GM20000 (cell line): ENCODE measurements at regions not wholly inside any gene's neighbourhood (a gene's known extent, or its start where the extent isn't known, plus 50 kb on each side); places are given as distances from the start of the nearest gene placed in this dataset.

Experiments
- DNase-seq: peaks from one replicate; pipeline ENCODE4 v3.0.0; 2012; ENCODE audit warnings: low spot score
- TF ChIP-seq, protein P1 (sequence below): IDR thresholded peaks from 2 replicates; pipeline ENCODE4 v1.5.1; 2012; ENCODE audit warnings: mild to moderate bottlenecking, control low read depth; ENCODE audit errors: extremely low read depth, missing control alignments

DNA sequence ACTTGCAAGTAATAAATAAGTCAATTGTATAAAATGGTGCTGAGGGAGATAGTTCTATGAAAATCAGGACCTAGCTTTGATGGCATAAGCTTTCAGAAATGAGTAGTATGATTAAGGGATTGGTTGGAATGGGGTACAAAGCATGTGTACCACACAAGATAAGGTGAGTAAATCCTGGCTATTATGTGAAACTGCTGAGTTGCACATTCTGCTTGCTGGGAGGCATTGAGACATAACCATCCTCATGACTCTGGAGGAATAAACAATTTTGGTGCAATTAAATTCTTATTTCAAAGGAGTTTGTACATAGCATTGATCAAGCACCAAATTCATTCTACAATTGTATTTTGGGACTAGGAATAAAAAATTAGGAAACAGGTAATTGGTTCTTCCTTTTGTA, 755.2 kb upstream of the ACO1 start:
- TF ChIP-seq, protein P1, sequence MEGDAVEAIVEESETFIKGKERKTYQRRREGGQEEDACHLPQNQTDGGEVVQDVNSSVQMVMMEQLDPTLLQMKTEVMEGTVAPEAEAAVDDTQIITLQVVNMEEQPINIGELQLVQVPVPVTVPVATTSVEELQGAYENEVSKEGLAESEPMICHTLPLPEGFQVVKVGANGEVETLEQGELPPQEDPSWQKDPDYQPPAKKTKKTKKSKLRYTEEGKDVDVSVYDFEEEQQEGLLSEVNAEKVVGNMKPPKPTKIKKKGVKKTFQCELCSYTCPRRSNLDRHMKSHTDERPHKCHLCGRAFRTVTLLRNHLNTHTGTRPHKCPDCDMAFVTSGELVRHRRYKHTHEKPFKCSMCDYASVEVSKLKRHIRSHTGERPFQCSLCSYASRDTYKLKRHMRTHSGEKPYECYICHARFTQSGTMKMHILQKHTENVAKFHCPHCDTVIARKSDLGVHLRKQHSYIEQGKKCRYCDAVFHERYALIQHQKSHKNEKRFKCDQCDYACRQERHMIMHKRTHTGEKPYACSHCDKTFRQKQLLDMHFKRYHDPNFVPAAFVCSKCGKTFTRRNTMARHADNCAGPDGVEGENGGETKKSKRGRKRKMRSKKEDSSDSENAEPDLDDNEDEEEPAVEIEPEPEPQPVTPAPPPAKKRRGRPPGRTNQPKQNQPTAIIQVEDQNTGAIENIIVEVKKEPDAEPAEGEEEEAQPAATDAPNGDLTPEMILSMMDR: no peak

DNA sequence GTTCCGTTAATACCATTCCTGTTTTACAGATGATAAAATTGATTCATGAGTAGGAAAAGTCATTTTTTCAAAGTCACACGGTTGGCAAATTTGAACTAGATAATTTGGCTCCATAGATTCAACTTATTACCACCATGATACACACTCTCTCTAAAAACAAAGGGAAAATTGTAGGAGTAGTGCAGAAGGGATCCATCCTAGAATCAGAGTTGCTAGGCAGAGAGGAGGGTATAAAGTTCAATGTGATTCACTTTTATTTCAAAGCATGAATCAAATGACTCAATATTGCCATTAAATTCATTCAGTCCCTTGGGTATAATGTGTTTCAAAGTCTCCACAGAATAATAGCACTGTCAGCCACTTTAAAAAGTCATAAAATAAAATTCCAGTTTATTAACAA, 747.2 kb upstream of the ACO1 start:
- DNase-seq: no peak
- TF ChIP-seq, protein P1: no peak

More for the DNA sequence above, 755.2 kb upstream of the ACO1 start:
- DNase-seq: no peak

DNA sequence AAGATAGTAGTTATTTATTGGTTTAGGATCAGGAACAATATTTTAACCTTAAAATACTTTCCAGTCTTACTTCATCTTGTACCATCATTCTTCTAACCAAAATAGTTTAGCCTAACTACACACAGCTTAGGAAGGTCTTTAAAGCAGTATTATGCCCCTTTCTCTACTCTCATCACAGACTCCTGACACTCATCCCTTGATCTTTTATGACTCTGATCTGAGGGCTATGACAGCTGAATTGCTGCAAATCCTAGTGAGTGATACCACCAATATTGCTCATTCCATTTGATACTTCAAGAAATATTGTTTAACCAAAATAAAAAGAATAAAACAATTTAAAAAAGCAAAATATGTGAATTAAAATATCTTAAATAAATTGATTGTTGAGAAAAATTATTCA, 746.6 kb upstream of the ACO1 start:
- TF ChIP-seq, protein P1: no peak
- no peak for DNase-seq

DNA sequence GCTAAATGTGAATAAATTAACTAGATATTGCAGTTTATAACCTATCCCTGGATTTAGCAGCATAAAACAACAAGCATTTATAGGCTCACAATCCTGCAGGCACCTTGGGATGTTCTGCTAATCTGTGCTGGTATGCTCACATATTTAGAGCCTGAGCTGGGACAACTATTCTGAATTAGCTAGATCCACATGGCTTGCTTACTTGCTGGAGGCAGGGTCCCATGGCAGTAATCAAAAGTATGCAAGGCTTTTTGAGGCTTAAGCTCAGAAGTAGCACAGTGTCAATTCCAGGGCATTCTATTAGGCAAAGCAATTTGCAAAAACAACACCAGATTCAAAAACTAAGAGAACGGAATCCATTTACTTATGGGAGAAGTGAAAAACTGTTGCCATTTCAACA, 745.0 kb upstream of the ACO1 start:
- no peak for DNase-seq
- TF ChIP-seq, protein P1: no peak

DNA sequence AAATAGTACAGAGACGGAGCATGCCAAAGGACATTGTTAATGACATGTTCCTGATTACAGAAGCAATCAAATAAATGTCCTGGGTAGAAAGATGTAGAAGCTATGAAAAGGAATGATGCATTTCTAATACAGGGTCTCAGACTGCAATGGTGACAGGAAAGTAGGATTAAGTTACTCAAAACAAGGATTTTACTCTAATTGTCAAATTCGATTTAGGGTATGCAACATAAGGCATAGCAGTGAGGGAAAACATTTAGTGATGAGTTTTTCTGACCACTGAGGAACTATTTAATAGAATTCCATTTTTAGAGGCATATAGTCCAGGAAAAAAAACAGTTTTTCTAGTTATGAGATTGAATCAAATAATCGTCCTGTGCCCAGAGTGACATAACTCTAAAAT, 715.1 kb upstream of the ACO1 start:
- DNase-seq: no peak
- TF ChIP-seq, protein P1: no peak

DNA sequence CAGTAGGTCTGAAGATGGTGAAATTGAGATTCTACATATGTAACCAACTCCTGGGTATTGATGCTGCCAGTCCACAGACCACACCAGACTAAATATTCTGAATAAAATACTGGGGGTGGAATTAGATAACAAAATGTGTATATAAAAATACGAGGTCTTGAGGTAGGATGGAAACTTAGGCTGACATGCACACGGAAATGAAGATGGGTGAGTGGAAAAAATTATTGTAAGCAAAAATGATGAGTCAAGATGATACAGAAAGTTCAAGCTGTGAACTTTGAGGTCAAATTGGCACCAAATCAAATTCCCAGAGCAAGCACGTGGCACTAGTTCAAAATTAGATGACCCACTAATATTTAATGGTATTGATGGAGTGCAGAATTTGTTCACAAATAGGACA, 713.4 kb upstream of the ACO1 start:
- no peak for DNase-seq

DNA sequence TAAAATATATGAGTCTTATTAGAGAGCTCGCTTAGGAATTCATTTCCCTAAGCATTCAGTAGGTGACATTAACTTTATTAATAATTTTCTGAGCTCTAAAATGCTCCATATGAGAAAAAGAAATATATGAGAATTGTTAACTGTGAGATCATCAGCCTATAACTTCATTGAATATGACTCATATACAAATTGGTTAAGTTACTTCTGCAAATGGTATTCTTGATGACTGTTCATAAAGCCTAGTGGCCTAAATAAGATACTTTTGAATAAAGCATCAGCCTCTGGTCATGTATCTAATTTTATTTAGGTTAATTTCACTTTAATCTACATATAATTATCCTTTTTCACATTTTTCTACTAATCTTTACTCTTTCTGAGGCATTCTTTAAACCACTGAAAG, 710.2 kb upstream of the ACO1 start:
- TF ChIP-seq, protein P1: no peak
- no peak for DNase-seq

More for the DNA sequence above, 713.4 kb upstream of the ACO1 start:
- TF ChIP-seq, protein P1: no peak
